AML-193 (cell line): ENCODE measurements at regions not wholly inside any gene's neighbourhood (a gene's known extent, or its start where the extent isn't known, plus 50 kb on each side); places are given as distances from the start of the nearest gene placed in this dataset.
"Not testable (repeated sequence)": the region's sequence is repeated elsewhere in the genome, so short reads cannot be mapped to it uniquely, and the experiment has no call there.

Source experiments
- DNase-seq, 2 experiments: peaks; one replicate each; lab custom pipeline; 2025; lab: John Stamatoyannopoulos, UW

DNA sequence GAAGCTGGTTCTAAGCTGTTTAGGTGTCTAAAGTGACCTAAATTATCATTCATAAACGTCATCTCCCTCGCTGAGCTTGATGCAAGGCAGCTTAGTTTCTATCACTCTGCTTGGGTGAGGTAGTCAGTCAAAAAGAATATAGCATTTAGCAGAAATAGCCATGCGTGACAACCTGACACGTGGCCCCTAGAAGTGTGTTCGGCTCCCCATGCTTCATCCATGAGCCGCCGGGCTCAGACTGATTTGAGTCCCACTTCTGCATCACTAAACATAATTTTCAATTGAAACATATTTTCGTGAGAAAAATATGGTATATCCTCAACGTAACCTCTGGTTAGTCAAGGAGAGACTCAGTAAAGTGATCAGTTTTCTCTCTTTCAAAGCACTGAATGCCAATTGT lies 459.8 kb downstream of the IRS2 start:
- DNase-seq, result no peak

DNA sequence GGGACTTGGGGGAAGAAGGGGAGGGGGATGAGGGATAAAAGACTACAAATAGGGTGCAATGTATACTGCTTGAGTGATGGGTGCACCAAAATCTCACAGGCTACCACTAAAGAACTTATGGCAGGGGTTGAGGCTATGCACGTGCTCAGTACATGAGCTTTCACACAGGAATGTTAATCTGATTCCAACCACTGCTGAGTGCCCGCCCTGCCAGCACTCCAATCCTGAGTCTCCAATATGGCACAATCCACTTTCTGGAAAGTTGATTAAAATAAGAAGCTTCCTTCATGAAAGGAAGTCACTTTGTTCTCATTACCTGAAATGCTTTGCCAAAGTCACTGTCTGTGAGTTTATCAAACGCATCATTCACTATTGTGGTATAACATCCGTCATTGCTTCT lies 463.0 kb downstream of the IRS2 start:
- DNase-seq, result no peak

DNA sequence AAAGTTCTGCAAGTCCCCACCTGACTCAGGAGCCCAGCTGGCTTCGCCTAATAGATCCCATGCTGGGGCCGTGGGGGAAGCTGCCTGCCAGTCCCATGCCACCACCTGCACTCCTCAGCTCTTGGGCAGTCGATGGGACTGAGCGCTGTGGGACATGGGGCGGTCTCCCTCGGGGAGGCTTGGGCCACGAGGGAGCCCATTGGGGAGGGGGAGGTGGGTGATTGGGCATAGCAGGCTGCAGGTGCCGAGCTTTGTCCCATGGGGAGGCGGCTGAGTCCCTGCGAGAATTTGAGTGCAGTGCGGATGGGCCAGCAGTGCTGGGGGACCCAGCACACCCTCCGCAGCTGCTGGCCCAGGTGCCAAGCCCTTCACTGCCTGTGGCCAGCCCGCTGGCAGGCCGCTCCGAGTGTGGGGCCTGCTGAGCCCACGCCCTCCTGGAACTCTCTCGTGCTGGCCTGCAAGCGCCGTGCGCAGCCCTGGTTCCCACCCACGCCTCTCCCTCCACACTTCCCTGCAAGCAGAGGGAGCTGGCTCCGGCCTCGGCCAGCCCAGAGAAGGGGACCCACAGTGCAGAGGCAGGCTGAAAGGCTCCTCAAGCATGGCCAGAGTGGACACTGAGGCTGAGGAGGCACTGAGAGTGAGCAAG lies 467.3 kb downstream of the IRS2 start:
- DNase-seq, result no peak

DNA sequence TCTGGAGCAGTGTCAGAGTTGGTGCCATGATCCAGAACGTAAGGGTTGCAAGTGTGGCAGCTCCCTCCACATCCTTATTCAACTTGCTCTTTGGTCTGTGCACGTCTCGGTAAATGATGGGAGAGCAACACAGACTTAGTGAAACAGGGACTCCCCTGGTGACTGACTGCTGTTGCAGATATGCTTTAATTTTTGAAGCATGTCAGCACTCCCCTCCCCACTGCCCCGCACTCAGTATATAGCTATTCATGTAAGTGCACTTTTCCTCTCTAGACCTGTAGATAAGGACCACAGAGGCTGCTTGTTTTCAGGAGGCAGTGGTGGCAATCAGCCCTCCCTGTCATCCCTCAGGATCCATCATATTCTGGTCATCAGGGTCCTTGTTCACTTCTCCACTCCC lies 470.9 kb downstream of the IRS2 start:
- DNase-seq, result no peak

DNA sequence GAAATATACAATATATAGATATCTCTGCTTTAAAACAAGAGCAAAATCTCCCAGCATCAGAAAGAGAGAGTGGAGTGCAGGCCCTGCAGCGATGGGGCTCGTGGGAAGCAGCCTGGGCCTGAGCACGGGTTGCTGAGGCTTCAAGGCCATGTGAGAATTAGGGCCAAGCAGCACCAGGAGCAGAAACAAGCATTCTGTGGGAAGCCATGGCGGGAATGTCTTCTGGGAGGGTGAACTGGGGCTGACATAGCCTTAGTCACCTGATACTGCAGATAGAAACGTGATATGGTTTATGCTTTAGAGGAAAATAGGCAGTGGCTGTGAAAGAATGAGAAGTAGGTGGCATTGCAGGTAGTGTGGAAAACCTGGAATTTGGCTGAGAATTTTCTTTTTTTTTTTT lies 472.3 kb downstream of the IRS2 start:
- no peak for DNase-seq

DNA sequence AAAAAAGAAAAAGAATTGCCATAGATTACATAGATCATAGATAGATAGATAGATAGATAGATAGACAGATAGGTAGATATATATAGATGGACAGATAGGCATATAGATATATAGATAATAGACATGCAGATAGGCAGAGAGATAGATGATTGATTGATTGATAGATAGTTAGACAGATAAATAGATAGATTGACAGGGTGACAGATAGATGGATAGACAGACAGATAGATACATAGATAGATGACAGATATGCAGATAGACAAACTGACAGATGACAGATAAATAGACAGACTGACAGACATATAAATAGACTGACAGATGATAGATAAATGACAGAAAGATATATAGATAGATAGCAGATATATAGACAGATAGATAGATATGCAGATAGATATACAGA lies 474.0 kb downstream of the IRS2 start:
- DNase-seq, result no peak

DNA sequence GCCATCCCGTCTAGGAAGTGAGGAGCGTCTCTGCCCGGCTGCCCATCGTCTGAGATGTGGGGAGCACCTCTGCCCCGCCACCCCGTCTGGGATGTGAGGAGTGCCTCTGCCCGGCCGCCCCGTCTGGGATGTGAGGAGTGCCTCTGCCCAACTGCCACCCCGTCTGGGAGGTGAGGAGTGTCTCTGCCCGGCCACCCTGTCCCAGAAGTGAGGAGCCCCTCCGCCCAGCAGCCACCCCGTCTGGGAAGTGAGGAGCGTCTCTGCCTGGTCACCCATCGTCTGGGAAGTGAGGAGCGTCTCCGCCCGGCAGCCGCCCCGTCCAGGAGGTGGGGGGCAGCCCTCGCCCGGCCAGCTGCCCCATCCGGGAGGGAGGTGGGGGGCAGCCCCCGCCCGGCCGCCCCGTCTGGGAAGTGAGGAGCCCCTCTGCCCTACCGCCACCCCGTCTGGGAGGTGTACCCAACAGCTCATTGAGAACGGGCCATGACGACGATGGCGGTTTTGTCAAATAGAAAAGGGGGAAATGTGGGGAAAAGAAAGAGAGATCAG lies 474.9 kb downstream of the IRS2 start:
- DNase-seq, result not testable (repeated sequence)

DNA sequence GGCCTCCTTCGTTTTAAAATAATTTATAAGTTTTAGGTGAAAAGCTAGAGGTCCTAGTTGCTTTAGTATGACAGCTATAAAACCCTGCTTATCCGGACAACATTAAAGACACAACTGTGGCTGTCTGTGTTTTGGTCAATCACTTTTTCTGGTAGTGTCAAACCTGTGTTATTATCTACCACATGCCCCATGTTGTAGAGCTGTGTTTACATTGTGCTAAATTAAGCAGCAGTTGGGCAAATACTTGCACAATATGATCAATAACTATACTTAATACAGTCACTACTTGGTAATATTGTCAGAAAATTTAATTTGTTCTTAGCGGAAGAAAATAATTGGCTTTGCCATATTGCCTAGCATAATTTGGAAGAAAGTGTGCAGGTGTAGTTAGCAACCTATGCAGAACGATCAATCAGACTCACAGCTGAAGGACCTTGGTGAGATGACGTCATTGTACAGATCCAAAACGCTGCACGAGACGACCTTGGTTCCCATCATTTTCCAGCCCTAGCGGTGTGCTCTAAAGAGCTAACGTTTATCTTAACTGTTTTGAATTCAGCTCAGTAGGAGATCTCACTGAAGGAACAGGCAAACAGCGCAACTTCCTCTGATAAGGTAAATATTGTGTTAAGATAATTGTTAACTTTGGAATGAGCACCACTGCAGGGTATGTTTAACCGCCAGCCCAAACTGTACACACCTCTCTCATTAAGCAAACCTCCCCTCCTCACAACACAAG lies 476.6 kb downstream of the IRS2 start:
- DNase-seq, result no peak

DNA sequence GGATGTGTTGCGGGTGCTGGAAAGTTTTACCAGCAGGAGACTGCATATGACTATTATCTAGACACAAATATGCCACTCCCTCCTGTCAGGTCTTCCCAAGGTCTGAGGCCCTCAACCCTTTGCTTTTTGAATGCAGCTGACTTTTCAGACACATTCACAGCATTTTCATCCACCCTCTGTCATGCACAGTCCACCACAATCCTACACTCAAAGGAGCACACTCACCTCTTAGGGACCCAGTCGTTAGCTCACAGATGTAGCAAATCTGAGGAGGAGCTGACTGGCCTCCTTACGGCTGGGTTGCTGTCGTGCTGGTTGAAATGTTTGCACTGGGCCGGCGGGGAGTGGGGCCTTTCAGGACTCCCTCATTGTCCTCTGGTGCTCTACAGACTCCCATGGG lies 479.4 kb downstream of the IRS2 start:
- no peak for DNase-seq

DNA sequence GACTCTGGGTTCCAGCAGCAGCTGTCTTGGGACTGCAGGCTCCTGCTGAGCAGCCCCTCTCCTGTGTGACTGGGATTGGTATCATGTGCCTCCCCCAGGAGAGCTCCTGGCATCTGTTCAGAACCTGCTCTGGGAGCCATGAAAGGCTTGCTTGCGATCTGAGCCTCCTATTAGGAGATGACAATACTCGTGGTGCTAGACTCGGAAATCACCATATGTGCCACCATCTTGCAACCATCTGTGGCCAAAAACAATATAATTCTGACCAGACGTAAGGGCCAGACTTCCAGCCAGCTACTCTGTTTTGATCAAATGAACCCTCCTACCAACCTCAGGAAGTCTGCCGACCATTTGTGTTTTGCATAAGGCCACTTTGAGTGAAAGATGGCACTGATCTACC lies 484.7 kb downstream of the IRS2 start:
- DNase-seq, result no peak

DNA sequence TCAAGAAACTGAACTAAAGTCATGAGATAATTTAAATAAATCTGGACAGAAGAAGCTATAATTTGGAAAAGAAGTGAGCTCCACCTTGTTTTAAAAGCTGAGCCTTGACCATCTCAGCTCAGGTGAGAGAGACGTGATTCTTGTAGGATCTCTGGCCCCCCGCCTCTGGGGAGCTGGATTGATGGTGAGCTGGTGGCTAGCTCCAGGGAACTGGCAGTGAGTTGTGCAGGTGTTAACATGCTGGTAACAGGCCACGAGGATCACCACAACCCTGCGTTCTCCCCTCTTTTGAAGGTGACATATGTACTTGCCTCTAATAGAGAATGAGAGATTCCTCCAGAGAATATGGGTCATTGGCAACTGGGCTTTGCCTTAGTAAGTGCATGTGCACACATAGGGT lies 485.1 kb downstream of the IRS2 start:
- no peak for DNase-seq

DNA sequence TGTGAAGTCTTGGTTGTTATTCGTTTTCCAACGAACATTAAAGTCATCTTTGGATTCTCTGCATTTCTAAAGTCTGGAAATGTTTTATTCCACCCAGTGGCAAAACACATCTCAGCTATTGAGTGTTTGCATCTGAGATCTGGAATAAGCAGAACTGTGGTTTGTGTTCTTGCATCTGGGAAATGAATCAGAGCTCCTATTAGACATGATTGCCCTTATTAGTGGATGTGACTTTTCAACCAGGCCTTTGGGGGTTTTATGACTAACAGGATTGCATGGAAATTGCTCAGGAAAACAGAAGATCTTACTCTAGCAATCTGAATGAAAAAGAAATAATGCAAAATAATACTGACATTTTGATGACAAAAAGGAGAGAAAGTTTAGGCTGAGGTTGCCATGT lies 488.8 kb downstream of the IRS2 start:
- no peak for DNase-seq

DNA sequence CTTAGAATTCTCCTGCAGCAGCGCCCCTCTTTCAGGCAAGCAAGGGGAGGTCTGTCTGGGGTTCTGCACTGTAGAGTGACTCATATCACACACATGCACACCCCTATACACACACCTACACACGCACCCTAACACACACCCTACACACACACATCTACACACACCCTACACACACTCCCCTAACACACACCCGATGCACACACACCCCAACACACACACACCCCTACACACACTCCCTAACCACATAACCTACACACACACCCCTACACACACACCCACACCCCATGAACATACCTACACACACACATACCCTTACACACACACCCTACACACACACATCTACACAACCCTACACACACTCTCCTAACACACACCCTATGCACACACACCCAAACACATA lies 493.2 kb downstream of the IRS2 start:
- no peak for DNase-seq

DNA sequence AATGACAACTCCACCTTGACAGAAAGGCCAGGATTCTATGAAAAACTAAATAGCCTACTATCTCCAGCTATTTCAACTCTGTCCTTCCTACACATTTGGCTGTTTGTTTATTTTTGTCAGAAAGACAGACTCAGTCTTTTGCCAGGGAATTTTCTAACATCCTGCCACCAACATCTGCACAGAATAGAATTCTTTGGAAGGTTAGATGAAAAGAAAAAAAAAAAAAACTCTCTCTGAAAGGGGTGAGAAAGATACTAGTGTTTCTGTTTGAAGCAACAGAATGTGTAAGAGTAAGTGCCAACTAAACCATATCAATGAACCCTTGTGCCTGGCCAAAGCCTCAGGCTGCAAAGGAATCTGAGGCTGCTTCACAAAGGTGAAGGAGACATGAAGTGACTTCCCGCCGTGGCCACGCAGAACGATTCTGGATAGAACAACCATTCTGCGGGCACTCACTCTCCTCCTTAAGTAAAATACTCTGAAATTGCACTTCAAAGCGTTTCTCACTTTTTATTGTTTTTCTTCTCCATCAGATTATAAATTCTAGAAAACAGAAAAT lies 498.2 kb downstream of the IRS2 start:
- no peak for DNase-seq

DNA sequence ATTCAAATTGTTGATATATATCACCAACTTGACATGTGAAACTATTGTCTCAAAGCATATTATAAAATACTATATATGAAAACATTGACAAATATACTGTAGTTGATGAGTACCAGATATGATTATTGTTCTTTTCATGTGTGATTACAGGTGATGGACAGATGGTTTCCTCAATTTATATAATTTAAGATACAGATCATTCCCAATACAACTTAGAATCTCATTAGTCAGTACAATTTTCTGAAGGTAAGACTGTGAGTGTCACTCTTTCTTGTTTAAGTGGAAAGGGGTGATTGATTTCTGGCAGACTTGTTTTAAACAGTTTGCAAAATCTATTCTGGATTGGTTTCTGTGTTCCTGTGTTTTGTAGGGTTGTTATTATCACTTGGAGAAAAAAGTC lies 498.8 kb downstream of the IRS2 start:
- DNase-seq, result no peak

DNA sequence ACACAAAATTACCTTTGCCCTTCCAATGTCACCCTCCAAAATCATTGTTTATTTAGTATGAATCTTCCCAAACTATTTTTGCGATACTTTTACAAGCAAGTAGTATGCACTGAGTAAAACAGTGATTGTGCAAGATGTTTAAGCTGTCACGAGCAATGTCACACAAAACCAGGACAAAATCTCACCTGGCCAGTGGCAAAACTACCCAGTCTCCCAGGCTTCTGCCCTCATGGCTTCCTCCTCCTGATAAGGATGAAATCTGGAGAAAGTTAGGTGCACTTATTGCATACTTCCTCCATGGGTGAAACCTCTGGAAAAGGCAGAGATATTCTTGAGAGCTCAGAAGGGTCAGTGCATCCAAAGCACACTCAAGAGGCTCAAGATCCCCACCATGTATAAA lies 500.8 kb downstream of the IRS2 start:
- DNase-seq, result no peak

DNA sequence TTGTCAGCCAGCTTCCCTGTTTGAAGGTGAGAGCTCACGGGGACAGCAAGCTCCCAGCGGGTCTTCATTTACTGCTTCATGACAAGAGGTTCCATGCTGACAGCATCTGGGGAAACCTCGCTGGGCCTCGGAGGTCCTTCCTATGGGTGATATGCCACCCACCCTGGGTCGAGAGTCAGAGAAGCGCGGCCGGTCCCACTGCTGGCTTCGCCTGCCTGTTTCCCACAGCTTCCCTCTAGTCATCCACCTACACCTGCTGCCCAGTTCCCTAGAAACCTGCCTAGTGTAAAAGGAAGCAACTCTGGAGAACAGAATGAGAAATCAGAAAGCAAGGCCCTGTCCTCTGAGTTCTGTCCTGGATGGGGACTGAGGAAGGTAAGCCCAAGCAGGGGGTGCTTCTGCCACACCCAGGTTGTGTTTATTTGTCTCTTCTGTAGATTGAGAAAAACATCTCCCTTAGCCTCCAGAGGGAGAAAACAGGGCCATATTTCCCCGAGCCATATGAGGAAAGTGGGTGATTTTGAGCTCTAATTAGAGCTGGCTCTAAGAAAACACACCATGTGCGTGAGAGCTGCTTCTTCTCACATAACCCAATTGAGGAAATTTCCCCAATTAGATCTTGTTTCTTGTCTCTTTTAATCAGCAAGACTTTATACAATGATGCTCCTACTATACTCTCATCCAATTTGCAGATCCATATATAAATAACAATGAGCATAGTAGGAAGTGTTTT lies 504.3 kb downstream of the IRS2 start:
- no peak for DNase-seq

DNA sequence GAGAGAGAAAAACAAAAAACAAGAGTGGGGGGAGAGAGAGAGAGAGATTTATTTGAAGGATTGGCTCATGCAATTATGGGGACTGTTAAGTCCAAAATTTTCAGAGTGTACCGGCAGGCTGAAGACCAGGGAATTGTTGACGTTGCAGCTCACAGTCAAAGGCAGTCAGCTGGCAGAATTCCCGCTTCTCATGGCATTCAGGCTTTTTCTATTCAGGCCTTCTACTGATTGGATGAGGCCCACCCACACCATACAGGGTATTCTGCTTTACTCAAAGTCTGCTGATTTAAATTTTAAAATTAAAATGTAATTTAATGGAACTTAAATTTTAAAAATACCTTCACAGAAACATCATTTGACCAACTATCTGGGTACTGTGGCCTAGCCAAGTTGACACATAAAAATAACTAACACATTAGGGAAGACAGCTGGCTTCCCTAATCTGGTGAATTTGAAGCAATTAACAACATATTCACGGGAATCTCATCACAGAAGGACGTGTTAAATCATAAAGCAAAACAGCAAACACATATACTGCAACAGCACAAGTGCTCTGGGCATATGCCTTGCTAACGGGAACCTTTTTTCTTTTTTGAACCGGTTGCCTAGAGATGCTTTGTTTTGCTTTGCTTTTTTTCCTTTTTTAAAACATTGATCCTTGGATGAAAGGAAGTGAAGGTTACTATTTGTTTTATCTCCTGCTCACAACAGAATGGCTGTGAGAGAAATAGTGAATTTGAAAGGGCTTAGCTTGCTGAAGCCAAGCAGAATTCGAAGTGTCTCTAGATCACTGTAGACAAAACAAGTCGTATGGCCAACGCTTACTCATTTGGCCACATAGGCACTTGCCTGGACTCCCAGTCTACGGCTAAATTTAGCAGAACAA lies 505.1 kb downstream of the IRS2 start:
- DNase-seq, result no peak

DNA sequence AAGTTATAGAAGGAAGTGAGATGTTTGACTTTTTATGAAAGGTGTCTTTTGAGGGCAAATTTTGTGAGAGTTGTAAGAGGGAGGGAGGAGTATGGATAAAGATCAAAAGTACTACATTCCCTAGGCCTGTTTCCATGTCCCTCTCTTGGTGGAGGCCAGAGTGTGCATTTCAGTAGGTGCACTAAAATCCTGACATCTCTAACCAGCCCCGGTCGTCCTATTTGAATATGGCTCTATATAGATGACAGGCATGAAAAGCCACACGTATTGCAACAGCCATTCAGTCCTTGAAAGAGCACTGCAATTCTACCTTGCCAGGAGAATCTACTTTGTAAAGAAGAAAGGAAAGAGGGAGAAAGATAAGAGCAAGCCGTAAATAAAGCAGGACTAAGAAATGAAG lies 510.1 kb downstream of the IRS2 start:
- DNase-seq, result no peak

DNA sequence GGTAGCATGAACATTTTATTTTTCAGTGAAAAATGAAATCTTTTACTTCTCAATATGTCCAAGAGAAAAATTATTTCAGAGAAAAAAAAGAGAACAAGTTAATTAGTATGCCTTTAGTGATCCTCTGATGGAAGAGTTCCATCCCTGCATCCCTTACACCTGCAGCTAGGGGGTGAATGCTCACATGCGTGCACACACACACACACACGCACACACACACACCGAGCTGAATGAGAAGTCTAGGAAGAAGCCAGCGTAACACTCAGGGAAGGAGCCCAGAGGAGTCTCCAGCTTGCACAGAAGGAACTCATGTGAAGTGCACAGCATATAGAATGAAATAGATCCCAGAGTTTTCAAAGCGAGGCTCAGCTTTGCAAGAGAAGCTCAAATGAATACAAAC lies 510.5 kb downstream of the IRS2 start:
- DNase-seq, result no peak

DNA sequence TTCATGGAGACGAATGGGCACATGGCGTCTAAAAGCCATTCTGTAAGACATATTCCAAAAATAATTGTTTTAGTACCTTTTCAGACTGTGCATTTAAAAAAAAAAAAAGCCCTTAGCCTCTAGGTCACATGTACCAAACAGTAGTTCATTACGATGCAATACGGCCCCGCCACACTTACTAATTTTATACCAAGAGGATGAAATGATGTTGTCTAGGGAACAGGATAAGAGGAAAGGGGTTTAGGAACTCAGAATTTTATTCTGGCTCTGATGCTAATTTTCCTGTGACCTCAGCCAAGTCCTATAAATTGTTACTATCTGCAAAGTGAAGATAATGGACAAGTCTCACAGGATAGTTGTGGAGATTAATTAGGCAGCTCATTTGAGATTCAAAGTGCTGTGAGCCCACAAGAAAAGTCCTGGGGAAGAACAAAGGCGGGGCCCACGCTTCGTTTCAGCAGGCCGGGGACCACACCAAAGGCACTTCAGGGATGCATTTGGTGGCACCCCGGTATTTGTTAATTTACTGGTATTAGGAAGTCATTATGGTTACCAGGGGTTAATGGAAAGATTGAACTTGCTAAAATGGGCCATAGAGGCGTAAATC lies 511.1 kb downstream of the IRS2 start:
- no peak for DNase-seq
